WERI-Rb-1 (cell line): ENCODE measurements at regions not wholly inside any gene's neighbourhood (a gene's known extent, or its start where the extent isn't known, plus 50 kb on each side); places are given as distances from the start of the nearest gene placed in this dataset.
"Not testable (repeated sequence)": the region's sequence is repeated elsewhere in the genome, so short reads cannot be mapped to it uniquely, and the experiment has no call there.

Source experiments
- DNase-seq: peaks from one replicate; pipeline ENCODE4 v3.0.0-alpha.2; 2020
- H3K27ac ChIP-seq: fragments of 250-450 bp; sonication (Bioruptor Pico); 2 replicates; pipeline ENCODE4 v1.5.1; 2020; ENCODE audit warnings: mild to moderate bottlenecking, moderate library complexity
- H3K27me3 ChIP-seq: fragments of 250-450 bp; sonication (Bioruptor Pico); 2 replicates; pipeline ENCODE4 v1.5.1; 2021; ENCODE audit warnings: mild to moderate bottlenecking, low read depth, moderate library complexity; ENCODE audit not compliant: insufficient read depth, severe bottlenecking
- H3K36me3 ChIP-seq: fragments of 250-450 bp; sonication (Bioruptor Pico); 2 replicates; pipeline ENCODE4 v1.5.1; 2020; ENCODE audit warnings: mild to moderate bottlenecking, moderate library complexity
- H3K4me3 ChIP-seq: 2 replicates; pipeline ENCODE4 v1.5.1; 2011; ENCODE audit warnings: low read depth, mild to moderate bottlenecking, control low read depth, low read length
- H3K9me3 ChIP-seq: fragments of 250-450 bp; sonication (Bioruptor Pico); 2 replicates; pipeline ENCODE4 v1.5.1; 2021; ENCODE audit warnings: mild to moderate bottlenecking, moderate library complexity; ENCODE audit not compliant: severe bottlenecking
- TF ChIP-seq, protein P1 (sequence below): IDR thresholded peaks from 2 replicates; pipeline ENCODE4 v1.5.1; 2011; ENCODE audit warnings: low read depth, mild to moderate bottlenecking, control low read depth, inconsistent platforms, low read length

DNA sequence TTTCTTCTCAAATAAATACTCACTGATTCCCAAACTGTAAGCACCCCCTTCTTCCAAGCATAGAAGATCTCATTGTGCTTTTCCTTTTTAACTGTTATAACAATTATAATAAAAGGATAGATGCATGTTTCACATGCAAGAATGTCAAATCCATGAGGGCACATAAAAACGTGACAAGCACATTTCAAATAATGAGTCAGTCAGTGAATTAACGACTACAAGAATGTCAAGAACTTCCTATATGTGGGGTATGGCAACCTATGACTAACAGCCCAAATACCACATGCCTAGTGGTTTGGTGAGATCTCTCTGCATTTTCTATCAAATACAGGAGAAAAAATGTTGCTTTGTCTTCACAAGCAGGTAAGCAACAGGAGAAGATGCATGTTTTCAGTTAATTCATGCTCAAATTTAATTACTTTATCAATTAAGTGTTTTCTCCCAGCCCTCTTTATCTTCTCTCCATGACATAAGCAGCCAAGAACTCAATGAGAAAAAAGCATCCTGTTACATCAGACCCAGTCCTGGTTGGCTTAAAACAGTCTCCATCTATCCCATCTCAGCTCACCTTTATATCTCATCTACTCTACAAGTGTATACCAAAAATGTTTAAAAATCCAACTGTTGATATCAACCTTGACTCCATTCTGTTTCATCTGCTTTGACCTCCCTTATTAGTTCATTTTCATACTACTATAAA, 181.5 kb upstream of the LMCD1 start:
- DNase-seq, result no peak
- Histone ChIP-seq H3K4me3 (no peak overlapping the region), H3K36me3 (no peaks in the 10 kb centered on the region), H3K27me3 (no peaks in the 10 kb centered on the region), H3K9me3 (peaks cover 5% of the 10 kb centered on the region), H3K27ac (no peak overlapping the region)
- TF ChIP-seq, protein P1, sequence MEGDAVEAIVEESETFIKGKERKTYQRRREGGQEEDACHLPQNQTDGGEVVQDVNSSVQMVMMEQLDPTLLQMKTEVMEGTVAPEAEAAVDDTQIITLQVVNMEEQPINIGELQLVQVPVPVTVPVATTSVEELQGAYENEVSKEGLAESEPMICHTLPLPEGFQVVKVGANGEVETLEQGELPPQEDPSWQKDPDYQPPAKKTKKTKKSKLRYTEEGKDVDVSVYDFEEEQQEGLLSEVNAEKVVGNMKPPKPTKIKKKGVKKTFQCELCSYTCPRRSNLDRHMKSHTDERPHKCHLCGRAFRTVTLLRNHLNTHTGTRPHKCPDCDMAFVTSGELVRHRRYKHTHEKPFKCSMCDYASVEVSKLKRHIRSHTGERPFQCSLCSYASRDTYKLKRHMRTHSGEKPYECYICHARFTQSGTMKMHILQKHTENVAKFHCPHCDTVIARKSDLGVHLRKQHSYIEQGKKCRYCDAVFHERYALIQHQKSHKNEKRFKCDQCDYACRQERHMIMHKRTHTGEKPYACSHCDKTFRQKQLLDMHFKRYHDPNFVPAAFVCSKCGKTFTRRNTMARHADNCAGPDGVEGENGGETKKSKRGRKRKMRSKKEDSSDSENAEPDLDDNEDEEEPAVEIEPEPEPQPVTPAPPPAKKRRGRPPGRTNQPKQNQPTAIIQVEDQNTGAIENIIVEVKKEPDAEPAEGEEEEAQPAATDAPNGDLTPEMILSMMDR, result no peak

DNA sequence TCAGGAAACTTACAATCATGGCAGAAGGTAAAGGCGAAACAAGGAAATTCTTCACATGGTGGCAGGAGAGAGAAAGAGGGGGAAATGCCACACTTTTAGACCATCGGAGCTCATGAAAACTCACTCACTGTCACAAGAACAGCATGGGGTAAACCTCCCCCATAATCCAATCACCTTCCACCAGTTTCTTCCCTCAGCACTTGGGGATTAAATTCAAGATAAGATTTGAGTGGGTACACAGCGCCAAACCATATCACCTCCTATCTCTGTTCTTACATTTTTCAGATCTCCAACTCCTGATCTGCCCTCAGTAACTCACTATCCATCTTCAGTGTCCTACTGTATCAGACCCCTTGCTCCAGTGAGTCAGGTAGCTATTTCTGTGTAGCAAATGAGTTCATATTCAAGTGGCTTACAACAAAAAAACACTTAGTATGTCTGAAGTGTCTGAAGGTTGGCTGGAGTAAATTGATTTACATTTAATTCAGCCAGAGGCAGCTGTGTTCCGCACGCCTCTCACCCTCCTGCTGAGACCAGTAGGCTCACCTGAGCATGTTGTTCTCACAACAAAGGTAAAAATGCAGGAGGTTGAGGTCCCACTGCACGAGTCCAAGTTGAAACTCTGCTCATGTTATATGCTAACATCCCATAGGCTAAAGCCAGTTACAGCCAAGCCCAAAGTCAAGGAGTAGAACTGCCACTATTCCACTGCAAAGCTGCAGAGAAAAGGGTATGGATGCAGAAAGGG, 180.7 kb upstream of the LMCD1 start:
- DNase-seq, result no peak
- TF ChIP-seq, protein P1, result no peak
- no peak overlapping the region for H3K27ac ChIP-seq

DNA sequence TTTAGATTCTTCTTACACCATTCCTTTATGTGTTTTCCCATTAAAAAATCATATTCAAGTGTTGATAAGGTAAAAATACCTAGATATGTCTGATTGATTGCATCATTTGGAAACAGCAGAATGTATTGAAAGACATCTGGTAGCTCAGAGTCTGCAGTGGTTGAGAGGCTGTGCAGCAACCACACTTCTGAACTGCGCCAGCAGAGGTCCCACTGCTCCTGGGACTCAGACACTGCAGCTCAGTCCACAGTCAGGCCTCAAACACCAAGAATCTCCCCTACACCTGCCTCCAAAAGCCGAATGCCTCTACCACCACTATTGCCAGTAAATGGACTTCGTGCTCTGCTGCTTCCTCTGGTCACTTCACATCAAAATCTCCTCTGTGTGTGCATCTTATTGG, 176.9 kb upstream of the LMCD1 start:
- peaks cover under 1% of the 10 kb centered on the region for H3K9me3 ChIP-seq
- no peak overlapping the region for H3K4me3 ChIP-seq
- DNase-seq, result peak; percentile 66
- no peaks in the 10 kb centered on the region for H3K36me3 ChIP-seq
- TF ChIP-seq, protein P1, result peak; percentile 88
- H3K27ac ChIP-seq, result no peak overlapping the region
- no peaks in the 10 kb centered on the region for H3K27me3 ChIP-seq

More for the DNA sequence above, 180.7 kb upstream of the LMCD1 start:
- H3K4me3 ChIP-seq, result no peak overlapping the region
- no peaks in the 10 kb centered on the region for H3K36me3 ChIP-seq
- H3K27me3 ChIP-seq, result no peaks in the 10 kb centered on the region
- peaks cover 5% of the 10 kb centered on the region for H3K9me3 ChIP-seq

DNA sequence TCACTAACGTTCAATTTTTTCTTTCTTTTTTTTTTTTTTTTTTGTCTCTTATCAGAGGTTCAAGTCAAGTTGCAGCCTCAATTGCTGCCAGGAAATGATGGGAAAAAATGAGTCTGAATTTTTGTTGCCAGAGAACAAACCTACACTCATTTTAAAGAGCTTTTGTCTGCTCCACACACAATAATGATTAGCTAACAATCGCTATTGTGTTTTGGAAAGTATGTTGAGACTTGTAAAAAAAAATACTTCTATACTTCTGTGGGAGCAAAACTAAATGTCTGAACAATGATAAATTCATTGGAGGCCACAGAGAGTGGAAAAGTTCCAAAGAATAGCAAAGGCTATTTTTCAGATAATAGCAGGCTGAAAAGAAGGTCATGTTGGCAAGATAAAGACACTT, 176.3 kb upstream of the LMCD1 start:
- H3K9me3 ChIP-seq, result no peaks in the 10 kb centered on the region
- H3K36me3 ChIP-seq, result no peaks in the 10 kb centered on the region
- DNase-seq, result no peak
- H3K27me3 ChIP-seq, result no peaks in the 10 kb centered on the region
- TF ChIP-seq, protein P1, result no peak
- no peak overlapping the region for H3K4me3 ChIP-seq
- no peak overlapping the region for H3K27ac ChIP-seq

DNA sequence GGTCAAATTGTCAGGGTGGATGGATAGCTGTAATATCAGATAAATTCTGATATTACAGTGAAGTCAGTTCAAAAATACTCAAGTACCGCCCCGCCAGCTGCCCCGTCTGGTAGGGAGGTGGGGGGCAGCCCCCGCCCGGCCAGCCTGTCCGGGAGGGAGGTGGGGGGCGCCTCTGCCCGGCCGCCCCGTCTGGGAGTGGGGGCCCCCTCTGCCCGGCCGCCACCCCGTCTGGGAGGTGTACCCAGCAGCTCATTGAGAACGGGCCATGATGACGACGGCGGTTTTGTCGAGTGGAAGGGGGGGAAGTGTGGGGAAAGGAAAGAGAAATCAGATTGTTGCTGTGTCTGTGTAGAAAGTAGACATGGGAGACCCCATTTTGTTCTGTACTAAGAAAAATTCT, 175.8 kb upstream of the LMCD1 start:
- not testable (repeated sequence) for DNase-seq, H3K4me3 ChIP-seq, H3K9me3 ChIP-seq, H3K36me3 ChIP-seq, H3K27me3 ChIP-seq, H3K27ac ChIP-seq

DNA sequence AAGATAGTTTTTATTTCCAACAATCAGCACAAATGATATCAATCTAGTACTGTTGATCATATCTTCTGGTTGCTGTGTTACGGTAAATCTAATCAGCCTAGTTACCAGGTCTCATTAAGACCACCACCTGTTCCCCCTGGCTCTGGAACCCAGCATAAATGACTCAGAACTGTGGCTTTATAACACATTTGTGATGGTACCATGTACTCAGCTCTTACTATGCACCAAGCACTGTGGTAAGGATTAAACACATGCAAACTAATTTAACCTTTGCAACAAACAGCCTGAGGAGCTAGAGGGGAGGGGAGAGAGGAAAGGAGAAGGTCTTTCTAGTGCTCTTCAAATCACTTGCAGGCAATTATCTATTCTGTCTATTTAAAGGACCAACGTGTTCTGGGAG, 173.9 kb upstream of the LMCD1 start:
- Histone ChIP-seq H3K27ac (no peak overlapping the region), H3K4me3 (no peak overlapping the region), H3K36me3 (no peaks in the 10 kb centered on the region), H3K9me3 (no peaks in the 10 kb centered on the region), H3K27me3 (no peaks in the 10 kb centered on the region)
- no peak for DNase-seq
- TF ChIP-seq, protein P1, result no peak
